H1 (cell line): ENCODE measurements at regions not wholly inside any gene's neighbourhood (a gene's known extent, or its start where the extent isn't known, plus 50 kb on each side); places are given as distances from the start of the nearest gene placed in this dataset.

Source experiments
- CTCF ChIA-PET: fragments of 300-600 bp; sonication (Branson Sonifier 250); formaldehyde crosslinking; loops from one replicate; lab custom pipeline; 2021; ENCODE audit not compliant: partially characterized antibody; lab: Charles Lee
- POLR2A ChIA-PET: fragments of 300-600 bp; sonication (Branson Sonifier 250); formaldehyde crosslinking; loops from one replicate; lab custom pipeline; 2021; ENCODE audit warnings: inconsistent platforms; ENCODE audit not compliant: partially characterized antibody; lab: Charles Lee
- DNase-seq, 2 experiments: peaks; one replicate each; pipeline versions ENCODE4 v3.0.0 to v3.0.0-alpha.2; 2010 to 2022; ENCODE audit warnings: low spot score in 2 of 2, low read depth in 1 of 2, mixed read lengths in 1 of 2
- FAIRE-seq: peaks from 2 replicates; lab custom pipeline; 2011; peaks lifted over from hg19 to GRCh38; lab: Jason Lieb, UNC
- H2AFZ ChIP-seq: 2 replicates; pipeline ENCODE4 v1.8.1; 2012; ENCODE audit warnings: low read length, inconsistent platforms
- H2AK5ac ChIP-seq: 2 replicates; pipeline ENCODE4 v1.6.1; 2013; ENCODE audit warnings: low read depth, low read length
- H2BK120ac ChIP-seq: replicated peaks from 2 replicates; pipeline ENCODE3; 2013; ENCODE audit warnings: low read depth, low read length, inconsistent platforms
- H2BK12ac ChIP-seq: 2 replicates; pipeline ENCODE4 v1.6.1; 2013; ENCODE audit warnings: low read depth, low read length
- H2BK15ac ChIP-seq: 2 replicates; pipeline ENCODE4 v1.6.1; 2013; ENCODE audit warnings: low read length
- H2BK20ac ChIP-seq: 2 replicates; pipeline ENCODE4 v1.6.1; 2013; ENCODE audit warnings: low read length
- H2BK5ac ChIP-seq: 2 replicates; pipeline ENCODE4 v1.6.1; 2013; ENCODE audit warnings: low read depth, low read length
- H3K14ac ChIP-seq: 2 replicates; pipeline ENCODE4 v1.6.1; 2013; ENCODE audit warnings: inconsistent platforms; ENCODE audit not compliant: insufficient read length
- H3K18ac ChIP-seq: 2 replicates; pipeline ENCODE4 v1.6.1; 2013; ENCODE audit warnings: low read length; ENCODE audit errors: extremely low read depth
- H3K23ac ChIP-seq: 2 replicates; pipeline ENCODE4 v1.6.1; 2013; ENCODE audit warnings: inconsistent platforms; ENCODE audit not compliant: insufficient read length
- H3K23me2 ChIP-seq: 2 replicates; pipeline ENCODE4 v1.6.1; 2013; ENCODE audit warnings: low read depth, low read length
- H3K27ac ChIP-seq: 2 replicates; pipeline ENCODE4 v1.6.1; 2011; ENCODE audit warnings: low read depth, low read length, inconsistent platforms
- H3K27me3 ChIP-seq, 4 experiments: replicated peaks in 1 of 4; 1 replicate in 1 of 4; 2 replicates in 3 of 4; pipeline versions ENCODE4 v1.6.1 to v1.8.1; 2011 to 2013; ENCODE audit warnings: low read length in 3 of 4, mild to moderate bottlenecking in 3 of 4, inconsistent platforms in 2 of 4, mixed read lengths in 2 of 4, moderate library complexity in 1 of 4; ENCODE audit not compliant: control insufficient read depth in 3 of 4, insufficient read depth in 3 of 4; ENCODE audit errors: extremely low read depth in 1 of 4
- H3K36me3 ChIP-seq, 4 experiments: 2 replicates each; pipeline versions ENCODE4 v1.6.1 to v1.8.1; 2011 to 2013; ENCODE audit warnings: mild to moderate bottlenecking in 4 of 4, low read length in 3 of 4, moderate library complexity in 2 of 4, control low read depth in 1 of 4, inconsistent platforms in 1 of 4; ENCODE audit not compliant: insufficient read depth in 4 of 4, control insufficient read depth in 2 of 4
- H3K4ac ChIP-seq: replicated peaks from 2 replicates; pipeline ENCODE3; 2013; ENCODE audit warnings: low read length, low read depth, mixed read lengths, inconsistent platforms; ENCODE audit not compliant: insufficient read length
- H3K4me1 ChIP-seq, 4 experiments: replicated peaks in 1 of 4; 1 replicate in 1 of 4; 2 replicates in 3 of 4; pipeline versions ENCODE4 v1.6.1 to v1.8.1; 2011 to 2013; ENCODE audit warnings: low read length in 3 of 4, inconsistent platforms in 2 of 4, mixed read lengths in 1 of 4; ENCODE audit not compliant: insufficient read depth in 4 of 4, control insufficient read depth in 3 of 4
- H3K4me2 ChIP-seq, 2 experiments: 2 replicates each; pipeline versions ENCODE4 v1.6.1 to v1.8.1; 2011 to 2013; ENCODE audit warnings: low read depth in 2 of 2, low read length in 2 of 2, control low read depth in 1 of 2, inconsistent platforms in 1 of 2, mild to moderate bottlenecking in 1 of 2; ENCODE audit not compliant: insufficient read depth in 1 of 2
- H3K4me3 ChIP-seq, 4 experiments: fragments of 200-600, 300-600 bp in 1 of 4; sonication (generic), shearing (Covaris generic), sonication (Bioruptor Twin) in 1 of 4; 2 replicates each; pipeline versions ENCODE4 v1.5.1 to v1.8.1; 2011 to 2016; ENCODE audit warnings: low read length in 4 of 4, low read depth in 3 of 4, control low read depth in 2 of 4, inconsistent platforms in 2 of 4, mild to moderate bottlenecking in 2 of 4, mixed read lengths in 1 of 4, moderate library complexity in 1 of 4; ENCODE audit not compliant: insufficient read depth in 2 of 4; ENCODE audit errors: extremely low read depth in 1 of 4
- H3K56ac ChIP-seq: replicated peaks from 2 replicates; pipeline ENCODE3; 2013; ENCODE audit warnings: low read depth, mild to moderate bottlenecking, mixed read lengths, low read length, inconsistent platforms; ENCODE audit not compliant: insufficient read length
- H3K79me1 ChIP-seq: 2 replicates; pipeline ENCODE4 v1.6.1; 2013; ENCODE audit warnings: low read depth, low read length, control low read depth
- H3K79me2 ChIP-seq, 2 experiments: 2 replicates each; pipeline versions ENCODE4 v1.6.1 to v1.8.1; 2012 to 2013; ENCODE audit warnings: low read length in 2 of 2, mild to moderate bottlenecking in 2 of 2, inconsistent platforms in 1 of 2; ENCODE audit not compliant: insufficient read depth in 2 of 2, control insufficient read depth in 1 of 2
- H3K9ac ChIP-seq, 4 experiments: replicated peaks in 1 of 4; 1 replicate in 1 of 4; 2 replicates in 3 of 4; pipeline versions ENCODE4 v1.6.1 to v1.8.1; 2011 to 2013; ENCODE audit warnings: low read depth in 3 of 4, low read length in 3 of 4, control low read depth in 2 of 4, mild to moderate bottlenecking in 2 of 4, moderate library complexity in 2 of 4, inconsistent platforms in 1 of 4; ENCODE audit errors: extremely low read depth in 1 of 4
- H3K9me3 ChIP-seq, 2 experiments: 2 replicates each; pipeline versions ENCODE4 v1.6.1 to v1.8.1; 2012 to 2013; ENCODE audit warnings: mild to moderate bottlenecking in 2 of 2, moderate library complexity in 2 of 2, control low read depth in 1 of 2, inconsistent platforms in 1 of 2, low read depth in 1 of 2, low read length in 1 of 2, mixed read lengths in 1 of 2; ENCODE audit not compliant: insufficient read depth in 2 of 2
- H4K20me1 ChIP-seq, 2 experiments: replicated peaks in 1 of 2; 2 replicates each; pipeline versions ENCODE3 to v1.8.1; 2011 to 2013; ENCODE audit warnings: inconsistent platforms in 2 of 2, low read length in 2 of 2, mild to moderate bottlenecking in 1 of 2; ENCODE audit not compliant: insufficient read depth in 2 of 2, control insufficient read depth in 1 of 2
- H4K5ac ChIP-seq: 2 replicates; pipeline ENCODE4 v1.6.1; 2013; ENCODE audit warnings: low read length, low read depth, mixed read lengths, inconsistent platforms; ENCODE audit not compliant: insufficient read length
- H4K8ac ChIP-seq: 2 replicates; pipeline ENCODE4 v1.8.0; 2013; ENCODE audit warnings: mild to moderate bottlenecking, moderate library complexity, low read length, inconsistent platforms; ENCODE audit not compliant: insufficient read depth; ENCODE audit errors: extremely low read depth
- H4K91ac ChIP-seq: replicated peaks from 2 replicates; pipeline ENCODE3; 2013; ENCODE audit warnings: low read length, mixed read lengths, inconsistent platforms; ENCODE audit not compliant: insufficient read length
- EP300 ChIP-seq, 2 experiments: IDR thresholded peaks; 1 replicate in 1 of 2; 2 replicates in 1 of 2; pipeline ENCODE4 v1.6.1; 2011 to 2012; ENCODE audit warnings: low read depth in 2 of 2, low read length in 2 of 2, mild to moderate bottlenecking in 2 of 2, borderline replicate concordance in 1 of 2, inconsistent platforms in 1 of 2, moderate library complexity in 1 of 2
- FOSL1 ChIP-seq: IDR thresholded peaks from 2 replicates; pipeline ENCODE4 v1.6.1; 2011; ENCODE audit warnings: mild to moderate bottlenecking, low read depth, low read length, moderate library complexity; ENCODE audit not compliant: insufficient read depth
- GABPA ChIP-seq: IDR thresholded peaks from 2 replicates; pipeline ENCODE4 v1.6.1; 2011; ENCODE audit warnings: mild to moderate bottlenecking, low read length, moderate library complexity, borderline replicate concordance; ENCODE audit not compliant: insufficient read depth
- JUN ChIP-seq: IDR thresholded peaks from 2 replicates; pipeline ENCODE4 v1.6.1; 2011; ENCODE audit warnings: low read depth, mild to moderate bottlenecking, improper control_type of control experiment, low read length
- JUND ChIP-seq: IDR thresholded peaks from 2 replicates; pipeline ENCODE4 v1.6.1; 2011; ENCODE audit warnings: mild to moderate bottlenecking, improper control_type of control experiment, low read length
- NANOG ChIP-seq: IDR thresholded peaks from 2 replicates; pipeline ENCODE4 v1.6.1; 2011; ENCODE audit warnings: low read length, low read depth, mild to moderate bottlenecking, inconsistent platforms; ENCODE audit not compliant: insufficient read depth, poor library complexity, severe bottlenecking
- RXRA ChIP-seq: IDR thresholded peaks from 2 replicates; pipeline ENCODE4 v1.6.1; 2011; ENCODE audit warnings: low read depth, mild to moderate bottlenecking, low read length, moderate library complexity; ENCODE audit not compliant: insufficient read depth
- SP2 ChIP-seq: IDR thresholded peaks from 2 replicates; pipeline ENCODE4 v1.6.1; 2012; ENCODE audit warnings: mild to moderate bottlenecking, low read length, inconsistent platforms
- SP4 ChIP-seq: IDR thresholded peaks from 2 replicates; pipeline ENCODE4 v1.6.1; 2012; ENCODE audit warnings: low read length, inconsistent platforms
- SRF ChIP-seq: IDR thresholded peaks from 2 replicates; pipeline ENCODE4 v1.6.1; 2011; ENCODE audit warnings: mild to moderate bottlenecking, low read depth, low read length, moderate library complexity
- TAF7 ChIP-seq: optimal IDR thresholded peaks from 2 replicates; pipeline ENCODE3; 2011; ENCODE audit warnings: low read depth, mild to moderate bottlenecking, inconsistent platforms, low read length, moderate library complexity, borderline replicate concordance
- TEAD4 ChIP-seq: IDR thresholded peaks from 2 replicates; pipeline ENCODE4 v1.6.1; 2012; ENCODE audit warnings: low read depth, low read length, inconsistent platforms, mixed read lengths
- YY1 ChIP-seq: IDR thresholded peaks from 2 replicates; pipeline ENCODE4 v1.6.1; 2011; ENCODE audit warnings: low read depth, mild to moderate bottlenecking, low read length
- ZNF274 ChIP-seq: IDR thresholded peaks from 2 replicates; pipeline ENCODE4 v1.7.0; 2012; ENCODE audit warnings: low read length, borderline replicate concordance; ENCODE audit errors: extremely low read depth
- WGBS, 2 experiments: shearing (Covaris generic) in 1 of 2; methylation state at CpG; one replicate each; pipeline versions ENCODE4 v1.1.6 to v1.1.7; 2013 to 2015; ENCODE audit warnings: low lambda C conversion rate in 2 of 2, mixed read lengths in 2 of 2, inconsistent platforms in 1 of 2, low coverage in 1 of 2, missing lambda C conversion rate in 1 of 2; ENCODE audit not compliant: insufficient replicate concordance in 2 of 2, insufficient coverage in 1 of 2, insufficient read length in 1 of 2; ENCODE audit errors: extremely low coverage in 1 of 2, missing lambda C conversion rate in 1 of 2; 5-methylcytosine and 5-hydroxymethylcytosine counted together
- TF ChIP-seq, protein P1 (sequence below): IDR thresholded peaks from 2 replicates; pipeline ENCODE4 v1.6.1; 2012; ENCODE audit warnings: inconsistent platforms

GRCh38 chr12:87846045-87846444 is 183.2 kb downstream of the C12orf50 start:
- WGBS, 2 experiments, result 64% methylated on average over 2 of the region's 2 CpGs; no CpG with 5 or more reads in 1 of the 2 experiments
- no peak overlapping the region for H3K4me2 ChIP-seq
- H3K4me3 ChIP-seq, result no peak overlapping the region
- no peak overlapping the region for H2AK5ac ChIP-seq
- H3K79me2 ChIP-seq, result no peaks in the 10 kb centered on the region
- H3K23me2 ChIP-seq, result no peaks in the 10 kb centered on the region
- no peak overlapping the region for H3K18ac ChIP-seq
- H3K14ac ChIP-seq, result no peak overlapping the region
- no peak overlapping the region for H4K5ac ChIP-seq
- H3K27me3 ChIP-seq, result no peaks in the 10 kb centered on the region
- H4K8ac ChIP-seq, result no peak overlapping the region
- H4K20me1 ChIP-seq, result no peaks in the 10 kb centered on the region
- no peak for DNase-seq
- no peak overlapping the region for H3K23ac ChIP-seq
- no peaks in the 10 kb centered on the region for H3K9me3 ChIP-seq
- H3K4ac ChIP-seq, result no peak overlapping the region
- H3K56ac ChIP-seq, result no peak overlapping the region
- H2BK20ac ChIP-seq, result no peak overlapping the region
- no peak overlapping the region for H2BK12ac ChIP-seq
- no peaks in the 10 kb centered on the region for H3K36me3 ChIP-seq
- peak; percentile 39 for FAIRE-seq
- no peak overlapping the region for H3K9ac ChIP-seq
- no peaks in the 10 kb centered on the region for H3K79me1 ChIP-seq
- no peak overlapping the region for H2BK120ac ChIP-seq
- H3K27ac ChIP-seq, result no peak overlapping the region
- H2BK15ac ChIP-seq, result no peak overlapping the region
- H2AFZ ChIP-seq, result no peak overlapping the region
- peaks cover 0 to 6% (median 2%) of the 10 kb centered on the region in 4 experiments; a peak in 2 of 7 replicates for H3K4me1 ChIP-seq
- H2BK5ac ChIP-seq, result no peak overlapping the region
- ChIA-PET POLR2A (no interaction called here), CTCF (interaction anchor here (0.7 to 1.3 kb wide), 2 partner anchors 107 to 579 kb away, joined by 3 read pairs; no protein-coding TSS in a partner anchor)
- no peak overlapping the region for H4K91ac ChIP-seq
- TF ChIP-seq EP300 (IDR thresholded peaks at IDR 0.05; ENCODE audit: borderline replicate concordance in 1 of 2, low read depth in 2 of 2, low read length in 2 of 2), result no peak
- TF ChIP-seq YY1, result no peak
- TF ChIP-seq NANOG, result no peak
- TF ChIP-seq JUND, result no peak
- TF ChIP-seq SP2, result no peak
- TF ChIP-seq TEAD4, result no peak
- TF ChIP-seq, protein P1, sequence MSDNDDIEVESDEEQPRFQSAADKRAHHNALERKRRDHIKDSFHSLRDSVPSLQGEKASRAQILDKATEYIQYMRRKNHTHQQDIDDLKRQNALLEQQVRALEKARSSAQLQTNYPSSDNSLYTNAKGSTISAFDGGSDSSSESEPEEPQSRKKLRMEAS, result no peak
- no peak for TF ChIP-seq SRF
- no peak for TF ChIP-seq RXRA
- TF ChIP-seq ZNF274, result no peak
- no peak for TF ChIP-seq GABPA
- no peak for TF ChIP-seq SP4
- TF ChIP-seq TAF7, result no peak
- no peak for TF ChIP-seq FOSL1
- TF ChIP-seq JUN, result no peak
